Mesendoderm (in vitro differentiated cells): ENCODE measurements at regions not wholly inside any gene's neighbourhood (a gene's known extent, or its start where the extent isn't known, plus 50 kb on each side); places are given as distances from the start of the nearest gene placed in this dataset.

Experiments used
- DNase-seq: peaks from one replicate; pipeline ENCODE4 v3.0.0; 2013
- H2AK5ac ChIP-seq: 2 replicates; pipeline ENCODE4 v1.6.1; 2013; ENCODE audit warnings: low read length, inconsistent platforms
- H2BK120ac ChIP-seq: 2 replicates; pipeline ENCODE4 v1.6.1; 2013; ENCODE audit warnings: low read depth, mild to moderate bottlenecking, low read length, moderate library complexity, mixed read lengths
- H2BK15ac ChIP-seq: replicated peaks from 2 replicates; pipeline ENCODE4 v1.6.1; 2013; ENCODE audit warnings: low read depth, mild to moderate bottlenecking, moderate library complexity
- H2BK5ac ChIP-seq: 2 replicates; pipeline ENCODE4 v1.6.1; 2013; ENCODE audit warnings: low read length, inconsistent platforms
- H3K18ac ChIP-seq: 2 replicates; pipeline ENCODE4 v1.6.1; 2013; ENCODE audit warnings: mild to moderate bottlenecking, low read length, mixed read lengths
- H3K23ac ChIP-seq: one replicate; pipeline ENCODE4 v1.6.1; 2013; ENCODE audit warnings: low read length
- H3K27ac ChIP-seq: 2 replicates; pipeline ENCODE4 v1.5.1; 2013; ENCODE audit warnings: low read depth, mild to moderate bottlenecking, inconsistent platforms, low read length, moderate library complexity
- H3K27me3 ChIP-seq: 2 replicates; pipeline ENCODE4 v1.6.1; 2013; ENCODE audit warnings: low read length, control low read depth, mild to moderate bottlenecking, inconsistent platforms; ENCODE audit not compliant: insufficient read depth, poor library complexity
- H3K36me3 ChIP-seq: 2 replicates; pipeline ENCODE4 v1.6.1; 2013; ENCODE audit warnings: low read length, inconsistent platforms; ENCODE audit not compliant: control insufficient read depth, insufficient read depth
- H3K4ac ChIP-seq: one replicate; pipeline ENCODE4 v1.6.1; 2013; ENCODE audit warnings: low read depth, mild to moderate bottlenecking, low read length, moderate library complexity
- H3K4me1 ChIP-seq: 2 replicates; pipeline ENCODE4 v1.6.1; 2013; ENCODE audit warnings: low read depth, low read length, inconsistent platforms; ENCODE audit not compliant: control insufficient read depth
- H3K4me2 ChIP-seq: 2 replicates; pipeline ENCODE4 v1.6.1; 2013; ENCODE audit warnings: low read length
- H3K4me3 ChIP-seq: 2 replicates; pipeline ENCODE4 v1.5.1; 2013; ENCODE audit warnings: mild to moderate bottlenecking, low read length
- H3K56ac ChIP-seq: one replicate; pipeline ENCODE4 v1.6.1; 2013; ENCODE audit warnings: low read length
- H3K79me1 ChIP-seq: 2 replicates; pipeline ENCODE4 v1.6.1; 2013; ENCODE audit warnings: low read length, inconsistent platforms
- H3K79me2 ChIP-seq: 2 replicates; pipeline ENCODE4 v1.6.1; 2013; ENCODE audit warnings: mild to moderate bottlenecking, low read length; ENCODE audit not compliant: control insufficient read depth, insufficient read depth
- H3K9ac ChIP-seq: 2 replicates; pipeline ENCODE4 v1.6.1; 2013; ENCODE audit warnings: low read length, inconsistent platforms
- H4K5ac ChIP-seq: one replicate; pipeline ENCODE4 v1.6.1; 2013; ENCODE audit warnings: low read length
- H4K8ac ChIP-seq: one replicate; pipeline ENCODE4 v1.6.1; 2013; ENCODE audit warnings: low read depth, mild to moderate bottlenecking, control low read depth, low read length, moderate library complexity
- WGBS: extraction: QIAGEN DNeasy Blood & Tissue Kit; methylation state at CpG from one replicate; pipeline ENCODE4 v1.1.7; 2013; ENCODE audit warnings: low lambda C conversion rate, missing lambda C conversion rate; ENCODE audit not compliant: insufficient coverage; ENCODE audit errors: extremely low coverage; 5-methylcytosine and 5-hydroxymethylcytosine counted together

GRCh38 chr9:108652851-108653250 lies 202.9 kb downstream of the ACTL7B start:
- no CpG with 5 or more reads among the region's 3 CpGs for WGBS
- Histone ChIP-seq H4K5ac (no peak overlapping the region), H3K4ac (no peak overlapping the region), H3K79me1 (no peaks in the 10 kb centered on the region), H4K8ac (no peak overlapping the region), H2BK120ac (no peak overlapping the region), H3K4me1 (no peaks in the 10 kb centered on the region), H2BK5ac (no peak overlapping the region), H3K9ac (no peak overlapping the region), H3K79me2 (no peaks in the 10 kb centered on the region), H3K36me3 (no peaks in the 10 kb centered on the region), H3K27me3 (no peaks in the 10 kb centered on the region), H3K4me2 (no peak overlapping the region), H3K4me3 (no peak overlapping the region), H3K27ac (no peak overlapping the region), H2AK5ac (no peak overlapping the region), H3K23ac (no peak overlapping the region), H2BK15ac (no peak overlapping the region), H3K18ac (no peak overlapping the region), H3K56ac (no peak overlapping the region)
- no peak for DNase-seq

GRCh38 chr9:108650826-108651225 lies 205.0 kb downstream of the ACTL7B start:
- H2BK15ac ChIP-seq = no peak overlapping the region
- H3K23ac ChIP-seq = no peak overlapping the region
- no peak overlapping the region for H3K4me3 ChIP-seq
- H4K5ac ChIP-seq = no peak overlapping the region
- no peak overlapping the region for H3K56ac ChIP-seq
- H3K18ac ChIP-seq = no peak overlapping the region
- H3K79me1 ChIP-seq = no peaks in the 10 kb centered on the region
- no peak overlapping the region for H2AK5ac ChIP-seq
- H2BK120ac ChIP-seq = no peak overlapping the region
- H3K9ac ChIP-seq = no peak overlapping the region
- no peaks in the 10 kb centered on the region for H3K79me2 ChIP-seq
- no peak overlapping the region for H2BK5ac ChIP-seq
- no peaks in the 10 kb centered on the region for H3K4me1 ChIP-seq
- H3K4me2 ChIP-seq = no peak overlapping the region
- H4K8ac ChIP-seq = no peak overlapping the region
- no peak overlapping the region for H3K4ac ChIP-seq
- no peak overlapping the region for H3K27ac ChIP-seq
- H3K36me3 ChIP-seq = no peaks in the 10 kb centered on the region
- H3K27me3 ChIP-seq = no peaks in the 10 kb centered on the region
- no peak for DNase-seq
- no CpG with 5 or more reads among the region's 2 CpGs for WGBS

GRCh38 chr9:108645520-108645919 lies 210.3 kb downstream of the ACTL7B start:
- H2AK5ac ChIP-seq = no peak overlapping the region
- no peak overlapping the region for H3K23ac ChIP-seq
- H3K79me2 ChIP-seq = no peaks in the 10 kb centered on the region
- H4K8ac ChIP-seq = no peak overlapping the region
- no CpG with 5 or more reads among the region's 6 CpGs for WGBS
- no peak overlapping the region for H2BK120ac ChIP-seq
- no peak overlapping the region for H3K56ac ChIP-seq
- no peak overlapping the region for H3K4me2 ChIP-seq
- H3K9ac ChIP-seq = no peak overlapping the region
- H3K36me3 ChIP-seq = no peaks in the 10 kb centered on the region
- no peak overlapping the region for H4K5ac ChIP-seq
- no peak overlapping the region for H3K4me3 ChIP-seq
- DNase-seq = no peak
- H3K27ac ChIP-seq = no peak overlapping the region
- H3K4ac ChIP-seq = no peak overlapping the region
- H3K79me1 ChIP-seq = no peaks in the 10 kb centered on the region
- no peak overlapping the region for H2BK5ac ChIP-seq
- no peaks in the 10 kb centered on the region for H3K27me3 ChIP-seq
- no peak overlapping the region for H2BK15ac ChIP-seq
- no peak overlapping the region for H3K18ac ChIP-seq
- no peaks in the 10 kb centered on the region for H3K4me1 ChIP-seq

GRCh38 chr9:108643731-108644510 lies 211.9 kb downstream of the ACTL7B start:
- no peak overlapping the region for H3K23ac ChIP-seq
- no peaks in the 10 kb centered on the region for H3K36me3 ChIP-seq
- H3K18ac ChIP-seq = no peak overlapping the region
- H3K4me2 ChIP-seq = no peak overlapping the region
- no peak overlapping the region for H2BK15ac ChIP-seq
- no peak overlapping the region for H3K4me3 ChIP-seq
- no peak overlapping the region for H4K8ac ChIP-seq
- H3K79me1 ChIP-seq = no peaks in the 10 kb centered on the region
- H2BK120ac ChIP-seq = no peak overlapping the region
- no peak overlapping the region for H3K4ac ChIP-seq
- H3K27ac ChIP-seq = no peak overlapping the region
- no peak overlapping the region for H2BK5ac ChIP-seq
- no peak overlapping the region for H2AK5ac ChIP-seq
- WGBS = no CpG with 5 or more reads among the region's 5 CpGs
- H3K4me1 ChIP-seq = no peaks in the 10 kb centered on the region
- no peak overlapping the region for H4K5ac ChIP-seq
- H3K27me3 ChIP-seq = no peaks in the 10 kb centered on the region
- H3K79me2 ChIP-seq = no peaks in the 10 kb centered on the region
- H3K56ac ChIP-seq = no peak overlapping the region
- H3K9ac ChIP-seq = no peak overlapping the region
- DNase-seq = no peak

GRCh38 chr9:108642871-108643270 lies 212.9 kb downstream of the ACTL7B start:
- Histone ChIP-seq H3K36me3 (no peaks in the 10 kb centered on the region), H3K9ac (no peak overlapping the region), H3K4me2 (no peak overlapping the region), H3K79me1 (no peaks in the 10 kb centered on the region), H3K4ac (no peak overlapping the region), H3K79me2 (no peaks in the 10 kb centered on the region), H3K18ac (no peak overlapping the region), H4K8ac (no peak overlapping the region), H4K5ac (no peak overlapping the region), H3K56ac (no peak overlapping the region), H3K27ac (no peak overlapping the region), H3K23ac (no peak overlapping the region), H2BK15ac (no peak overlapping the region), H3K4me3 (no peak overlapping the region), H3K27me3 (no peaks in the 10 kb centered on the region), H3K4me1 (no peaks in the 10 kb centered on the region), H2AK5ac (no peak overlapping the region), H2BK120ac (no peak overlapping the region), H2BK5ac (no peak overlapping the region)
- DNase-seq = no peak
- no CpG with 5 or more reads among the region's 3 CpGs for WGBS

GRCh38 chr9:108640230-108640629 lies 215.6 kb downstream of the ACTL7B start:
- no peak overlapping the region for H3K18ac ChIP-seq
- H3K56ac ChIP-seq = no peak overlapping the region
- H3K9ac ChIP-seq = no peak overlapping the region
- no peak overlapping the region for H3K27ac ChIP-seq
- no peak overlapping the region for H2BK5ac ChIP-seq
- H3K27me3 ChIP-seq = no peaks in the 10 kb centered on the region
- no peaks in the 10 kb centered on the region for H3K79me1 ChIP-seq
- no peak overlapping the region for H3K4ac ChIP-seq
- H3K36me3 ChIP-seq = no peaks in the 10 kb centered on the region
- no peak overlapping the region for H2BK120ac ChIP-seq
- H2AK5ac ChIP-seq = no peak overlapping the region
- no peak for DNase-seq
- no peaks in the 10 kb centered on the region for H3K79me2 ChIP-seq
- H2BK15ac ChIP-seq = no peak overlapping the region
- H3K4me2 ChIP-seq = no peak overlapping the region
- H4K5ac ChIP-seq = no peak overlapping the region
- H3K23ac ChIP-seq = no peak overlapping the region
- H4K8ac ChIP-seq = no peak overlapping the region
- no CpG with 5 or more reads among the region's 1 CpG for WGBS
- H3K4me1 ChIP-seq = peaks cover 2% of the 10 kb centered on the region
- H3K4me3 ChIP-seq = no peak overlapping the region
